Bronchial epithelial cell (primary cell): ENCODE measurements at regions not wholly inside any gene's neighbourhood (a gene's known extent, or its start where the extent isn't known, plus 50 kb on each side); places are given as distances from the start of the nearest gene placed in this dataset.

Experiments used
- DNase-seq: peaks from one replicate; pipeline ENCODE4 v3.0.0-alpha.2; 2010; ENCODE audit warnings: low read depth
- FAIRE-seq: peaks from 2 replicates; lab custom pipeline; 2011; peaks lifted over from hg19 to GRCh38; lab: Jason Lieb, UNC
- H3K27me3 ChIP-seq: 2 replicates; pipeline ENCODE4 v1.5.1; 2011; ENCODE audit warnings: low read length; ENCODE audit not compliant: control insufficient read depth, insufficient read depth
- H3K36me3 ChIP-seq: 2 replicates; pipeline ENCODE4 v1.5.1; 2011; ENCODE audit warnings: low read length; ENCODE audit not compliant: control insufficient read depth, insufficient read depth
- H3K4me3 ChIP-seq: 2 replicates; pipeline ENCODE4 v1.5.1; 2011; ENCODE audit warnings: mild to moderate bottlenecking, low read depth, low read length, control low read depth
- TF ChIP-seq, protein P1 (sequence below): IDR thresholded peaks from 2 replicates; pipeline ENCODE4 v1.5.1; 2011; ENCODE audit warnings: mild to moderate bottlenecking, moderate library complexity, low read length, control low read depth, inconsistent platforms; ENCODE audit not compliant: insufficient read depth, severe bottlenecking

DNA sequence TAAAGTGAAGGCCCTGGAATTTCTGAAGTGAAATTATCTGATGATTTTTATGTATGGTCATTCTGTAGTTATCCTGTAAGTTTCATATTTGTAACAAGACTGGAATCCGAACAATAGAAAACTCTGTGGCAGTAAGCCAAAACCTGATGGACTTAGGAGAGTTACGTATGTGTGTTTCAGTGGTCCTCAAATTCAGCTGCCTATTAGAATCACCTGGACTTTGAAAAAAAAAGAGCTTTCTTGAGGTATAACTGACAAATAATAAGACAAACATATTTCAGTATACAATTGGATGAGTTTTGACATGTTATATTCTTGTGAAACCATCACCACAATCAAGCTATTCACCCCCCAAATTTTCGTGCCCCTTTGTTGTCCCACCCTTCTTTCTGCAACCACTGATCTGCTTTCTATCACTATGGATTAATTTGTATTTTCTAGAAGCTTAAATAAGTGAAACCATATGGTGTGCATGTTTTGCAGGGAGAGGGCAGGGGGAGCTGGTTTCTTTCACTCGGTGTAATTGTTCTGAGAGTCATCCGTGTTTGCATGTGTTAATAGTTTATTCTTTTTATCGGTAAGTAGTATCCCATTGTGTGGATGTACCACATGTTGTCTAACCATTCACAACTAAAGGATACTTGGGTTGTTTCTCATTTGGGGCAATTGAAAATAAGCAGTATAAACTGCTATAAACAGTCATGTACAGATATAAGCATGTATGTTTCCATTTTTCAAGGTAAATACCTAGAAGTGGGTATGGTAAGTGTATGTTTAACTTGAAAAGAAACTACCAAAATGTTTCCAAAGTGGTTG lies 50.2 kb upstream of the EML4 start:
- Histone ChIP-seq H3K27me3 (peaks cover 2% of the 10 kb centered on the region), H3K4me3 (no peak overlapping the region), H3K36me3 (no peaks in the 10 kb centered on the region)
- DNase-seq (no peak), FAIRE-seq (no peak)
- TF ChIP-seq, protein P1, sequence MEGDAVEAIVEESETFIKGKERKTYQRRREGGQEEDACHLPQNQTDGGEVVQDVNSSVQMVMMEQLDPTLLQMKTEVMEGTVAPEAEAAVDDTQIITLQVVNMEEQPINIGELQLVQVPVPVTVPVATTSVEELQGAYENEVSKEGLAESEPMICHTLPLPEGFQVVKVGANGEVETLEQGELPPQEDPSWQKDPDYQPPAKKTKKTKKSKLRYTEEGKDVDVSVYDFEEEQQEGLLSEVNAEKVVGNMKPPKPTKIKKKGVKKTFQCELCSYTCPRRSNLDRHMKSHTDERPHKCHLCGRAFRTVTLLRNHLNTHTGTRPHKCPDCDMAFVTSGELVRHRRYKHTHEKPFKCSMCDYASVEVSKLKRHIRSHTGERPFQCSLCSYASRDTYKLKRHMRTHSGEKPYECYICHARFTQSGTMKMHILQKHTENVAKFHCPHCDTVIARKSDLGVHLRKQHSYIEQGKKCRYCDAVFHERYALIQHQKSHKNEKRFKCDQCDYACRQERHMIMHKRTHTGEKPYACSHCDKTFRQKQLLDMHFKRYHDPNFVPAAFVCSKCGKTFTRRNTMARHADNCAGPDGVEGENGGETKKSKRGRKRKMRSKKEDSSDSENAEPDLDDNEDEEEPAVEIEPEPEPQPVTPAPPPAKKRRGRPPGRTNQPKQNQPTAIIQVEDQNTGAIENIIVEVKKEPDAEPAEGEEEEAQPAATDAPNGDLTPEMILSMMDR = no peak
